GM12878 (cell line): ENCODE measurements at regions not wholly inside any gene's neighbourhood (a gene's known extent, or its start where the extent isn't known, plus 50 kb on each side); places are given as distances from the start of the nearest gene placed in this dataset.

Source experiments
- ATAC-seq: fragments of 200-7000 bp; cut with Tn5 transposase; 3 replicates; pipeline ENCODE4 v1.9.1; 2020; ENCODE audit warnings: mild to moderate bottlenecking, moderate library complexity
- BruUV-seq: library from RNA; stranded (reverse); fragments of 400-500 nt; replicated peaks from 2 replicates; lab custom pipeline; 2021; lab: Mats Ljungman, UMichigan
- CTCF ChIA-PET: fragments of 300-600 bp; sonication (Branson Sonifier 250); formaldehyde crosslinking; extraction: SDS; loops from one replicate; lab custom pipeline; 2021; ENCODE audit warnings: inconsistent platforms; lab: Yijun Ruan, JAX
- POLR2A ChIA-PET: fragments of 350-600 bp; formaldehyde crosslinking; extraction: SDS; loops from one replicate; lab custom pipeline; 2021; ENCODE audit warnings: inconsistent platforms; lab: Charles Lee
- RAD21 ChIA-PET: fragments of 300-600 bp; sonication (Branson Sonifier 250); formaldehyde crosslinking; loops from one replicate; lab custom pipeline; 2023; ENCODE audit warnings: antibody characterized with exemption; ENCODE audit not compliant: unreplicated experiment; lab: Charles Lee
- SMC1A ChIA-PET: fragments of 300-600 bp; sonication (Branson Sonifier 250); formaldehyde crosslinking; loops from one replicate; lab custom pipeline; 2023; ENCODE audit not compliant: unreplicated experiment, uncharacterized antibody; lab: Charles Lee
- DNase-seq: peaks from one replicate; pipeline ENCODE4 v3.0.0-alpha.2; 2011; ENCODE audit warnings: low read depth, low spot score
- FAIRE-seq: peaks from 3 replicates; lab custom pipeline; 2011; peaks lifted over from hg19 to GRCh38; lab: Jason Lieb, UNC
- H2AFZ ChIP-seq: 2 replicates; pipeline ENCODE4 v1.6.0; 2011; ENCODE audit warnings: low read depth, low read length, control low read depth; ENCODE audit not compliant: control insufficient read depth
- H3K27ac ChIP-seq: 2 replicates; pipeline ENCODE4 v1.5.1; 2011; ENCODE audit warnings: control low read depth; ENCODE audit not compliant: control insufficient read depth, insufficient read depth
- H3K27me3 ChIP-seq, 2 experiments: replicated peaks in 1 of 2; 2 replicates each; pipeline versions ENCODE4 v1.6.0 to v1.6.1; 2011; ENCODE audit warnings: low read length in 1 of 2; ENCODE audit not compliant: control insufficient read depth in 2 of 2, insufficient read depth in 2 of 2
- H3K36me3 ChIP-seq, 2 experiments: 2 replicates each; pipeline ENCODE4 v1.5.1; 2011; ENCODE audit warnings: low read length in 1 of 2; ENCODE audit not compliant: control insufficient read depth in 2 of 2, insufficient read depth in 2 of 2
- H3K4me1 ChIP-seq: 2 replicates; pipeline ENCODE4 v1.6.1; 2011; ENCODE audit warnings: mild to moderate bottlenecking, low read length, moderate library complexity, mixed read lengths; ENCODE audit not compliant: control insufficient read depth, insufficient read depth
- H3K4me2 ChIP-seq: 2 replicates; pipeline ENCODE4 v1.6.0; 2011; ENCODE audit warnings: control low read depth; ENCODE audit not compliant: control insufficient read depth, insufficient read depth
- H3K4me3 ChIP-seq: fragments of 200-600 bp; sonication (generic); 2 replicates; pipeline ENCODE4 v1.5.1; 2016
- H3K79me2 ChIP-seq: 2 replicates; pipeline ENCODE4 v1.6.0; 2011; ENCODE audit warnings: low read length; ENCODE audit not compliant: control insufficient read depth, insufficient read depth
- H3K9ac ChIP-seq: 2 replicates; pipeline ENCODE4 v1.8.0; 2011; ENCODE audit warnings: low read length, control low read depth, mixed read lengths; ENCODE audit not compliant: control insufficient read depth, insufficient read depth
- H3K9me3 ChIP-seq: replicated peaks from 3 replicates; pipeline ENCODE4 v1.5.1; 2011; ENCODE audit warnings: mild to moderate bottlenecking, low read length; ENCODE audit not compliant: control insufficient read depth, insufficient read depth
- H4K20me1 ChIP-seq: 2 replicates; pipeline ENCODE4 v1.6.0; 2011; ENCODE audit not compliant: control insufficient read depth, insufficient read depth
- ASH2L ChIP-seq: fragments of 300-600, 200-600 bp; sonication (generic); IDR thresholded peaks from 2 replicates; pipeline ENCODE4 v1.6.1; 2017; ENCODE audit warnings: low read depth, mild to moderate bottlenecking, borderline replicate concordance
- BCL3 ChIP-seq: IDR thresholded peaks from 2 replicates; pipeline ENCODE4 v1.6.1; 2011; ENCODE audit warnings: borderline replicate concordance, low read depth, mild to moderate bottlenecking, moderate library complexity, low read length; ENCODE audit not compliant: insufficient read depth, poor library complexity, severe bottlenecking
- E2F4 ChIP-seq: IDR thresholded peaks from 2 replicates; pipeline ENCODE4 v1.6.1; 2012; ENCODE audit warnings: low read depth, low read length, improper control_type of control experiment
- FOXM1 ChIP-seq: IDR thresholded peaks from 2 replicates; pipeline ENCODE4 v1.6.1; 2012; ENCODE audit warnings: low read depth, mild to moderate bottlenecking, inconsistent platforms, low read length, moderate library complexity
- IKZF2 ChIP-seq, 2 experiments: fragments of 450-650 bp; IDR thresholded peaks; 2 replicates each; pipeline ENCODE4 v1.6.1; 2017; ENCODE audit warnings: mild to moderate bottlenecking in 2 of 2, moderate library complexity in 2 of 2
- MTA3 ChIP-seq: IDR thresholded peaks from 2 replicates; pipeline ENCODE4 v1.6.1; 2012; ENCODE audit warnings: low read length, inconsistent platforms, borderline replicate concordance
- NR2F1 ChIP-seq: fragments of 450-650 bp; conservative IDR thresholded peaks from 2 replicates; pipeline ENCODE4 v1.6.1; 2017; ENCODE audit warnings: mild to moderate bottlenecking
- PKNOX1 ChIP-seq: fragments of 450-650 bp; IDR thresholded peaks from 2 replicates; pipeline ENCODE4 v1.6.1; 2016; ENCODE audit warnings: mild to moderate bottlenecking
- PML ChIP-seq: IDR thresholded peaks from 2 replicates; pipeline ENCODE4 v1.6.1; 2012; ENCODE audit warnings: low read length, inconsistent platforms
- ZNF207 ChIP-seq: fragments of 450-650 bp; IDR thresholded peaks from 2 replicates; pipeline ENCODE4 v1.6.1; 2014; ENCODE audit warnings: antibody characterized with exemption, mild to moderate bottlenecking, borderline replicate concordance
- ZNF217 ChIP-seq: fragments of 450-650 bp; IDR thresholded peaks from 2 replicates; pipeline ENCODE4 v1.6.1; 2017; ENCODE audit warnings: antibody characterized with exemption, mild to moderate bottlenecking
- WGBS: methylation state at CpG from one replicate; pipeline ENCODE4 v1.1.6; 2016; ENCODE audit warnings: low lambda C conversion rate; ENCODE audit not compliant: insufficient replicate concordance, insufficient coverage; ENCODE audit errors: missing lambda C conversion rate; 5-methylcytosine and 5-hydroxymethylcytosine counted together
- in situ Hi-C: fragments of 300-500 bp; cut with MboI; formaldehyde crosslinking; loops from 9 replicates; pipeline ENCODE4 v1.14.3; 2018; ENCODE audit warnings: mixed read lengths
- intact Hi-C: fragments of 100-400 bp; cut with micrococcal nuclease; formaldehyde crosslinking; loops from one replicate; pipeline ENCODE4 v1.14.2; 2022; ENCODE audit not compliant: unreplicated experiment

- TF ChIP-seq E2F4 (no peak), ZNF217 (no peak), ZNF207 (no peak), ASH2L (no peak), FOXM1 (no peak), IKZF2 (IDR thresholded peaks at IDR 0.05) (no peak)
- TF ChIP-seq, all 136 proteins: peak for 0
Measured at GRCh38 chr14:85438001-85438400, 91.9 kb upstream of the FLRT2 start (continued).

- 48% methylated on average over 4 of the region's 4 CpGs for WGBS
- in situ Hi-C loops (no loop called here), intact Hi-C loops (no loop called here)
- ChIA-PET CTCF (no interaction called here), RAD21 (no interaction called here), POLR2A (no interaction called here), SMC1A (no interaction called here)
- no peak overlapping the region for H3K9ac ChIP-seq
- TF ChIP-seq MTA3 (no peak), PKNOX1 (no peak), PML (no peak), NR2F1 (no peak), BCL3 (no peak)
- no peak overlapping the region for H3K4me3 ChIP-seq
- no peaks in the 10 kb centered on the region for H3K9me3 ChIP-seq
- H3K4me1 ChIP-seq = no peaks in the 10 kb centered on the region
- H3K4me2 ChIP-seq = no peak overlapping the region
- BruUV-seq = no TSS peak
- no peaks in the 10 kb centered on the region for H4K20me1 ChIP-seq
- no peaks in the 10 kb centered on the region for H3K27me3 ChIP-seq
- no peak for DNase-seq
- H2AFZ ChIP-seq = no peak overlapping the region
- no peak for FAIRE-seq
- H3K79me2 ChIP-seq = no peaks in the 10 kb centered on the region
- H3K27ac ChIP-seq = no peak overlapping the region
- H3K36me3 ChIP-seq = no peaks in the 10 kb centered on the region
- ATAC-seq = no peak
Measured at GRCh38 chr14:85438481-85438942, 91.4 kb upstream of the FLRT2 start.
